Breast epithelium (tissue), 3 donors: ENCODE measurements at regions not wholly inside any gene's neighbourhood (a gene's known extent, or its start where the extent isn't known, plus 50 kb on each side); places are given as distances from the start of the nearest gene placed in this dataset.

Experiments used
- CTCF ChIP-seq, 3 donors: fragments of 450-650 bp; IDR thresholded peaks; one replicate each; pipeline ENCODE4 v1.5.1; 2016 to 2017; ENCODE audit warnings: antibody characterized with exemption in 3 of 3, mild to moderate bottlenecking in 3 of 3, moderate library complexity in 3 of 3
- POLR2A ChIP-seq: fragments of 450-650 bp; IDR thresholded peaks from one replicate; pipeline ENCODE4 v1.6.1; 2016; ENCODE audit warnings: antibody characterized with exemption, mild to moderate bottlenecking, moderate library complexity

- TF ChIP-seq CTCF (IDR thresholded peaks at IDR 0.05) (no peak), POLR2A (no peak)
Observed at GRCh38 chr1:55580845-55581332, 365.7 kb upstream of the USP24 start.
